H1 (cell line): ENCODE measurements at regions not wholly inside any gene's neighbourhood (a gene's known extent, or its start where the extent isn't known, plus 50 kb on each side); places are given as distances from the start of the nearest gene placed in this dataset.

ENCODE experiments used
- CTCF ChIA-PET: fragments of 300-600 bp; sonication (Branson Sonifier 250); formaldehyde crosslinking; loops from one replicate; lab custom pipeline; 2021; ENCODE audit not compliant: partially characterized antibody; lab: Charles Lee
- POLR2A ChIA-PET: fragments of 300-600 bp; sonication (Branson Sonifier 250); formaldehyde crosslinking; loops from one replicate; lab custom pipeline; 2021; ENCODE audit warnings: inconsistent platforms; ENCODE audit not compliant: partially characterized antibody; lab: Charles Lee
- DNase-seq, 2 experiments: peaks; one replicate each; pipeline versions ENCODE4 v3.0.0 to v3.0.0-alpha.2; 2010 to 2022; ENCODE audit warnings: low spot score in 2 of 2, low read depth in 1 of 2, mixed read lengths in 1 of 2
- FAIRE-seq: peaks from 2 replicates; lab custom pipeline; 2011; peaks lifted over from hg19 to GRCh38; lab: Jason Lieb, UNC
- H2AFZ ChIP-seq: 2 replicates; pipeline ENCODE4 v1.8.1; 2012; ENCODE audit warnings: low read length, inconsistent platforms
- H2AK5ac ChIP-seq: 2 replicates; pipeline ENCODE4 v1.6.1; 2013; ENCODE audit warnings: low read depth, low read length
- H2BK120ac ChIP-seq: replicated peaks from 2 replicates; pipeline ENCODE3; 2013; ENCODE audit warnings: low read depth, low read length, inconsistent platforms
- H2BK12ac ChIP-seq: 2 replicates; pipeline ENCODE4 v1.6.1; 2013; ENCODE audit warnings: low read depth, low read length
- H2BK15ac ChIP-seq: 2 replicates; pipeline ENCODE4 v1.6.1; 2013; ENCODE audit warnings: low read length
- H2BK20ac ChIP-seq: 2 replicates; pipeline ENCODE4 v1.6.1; 2013; ENCODE audit warnings: low read length
- H2BK5ac ChIP-seq: 2 replicates; pipeline ENCODE4 v1.6.1; 2013; ENCODE audit warnings: low read depth, low read length
- H3K14ac ChIP-seq: 2 replicates; pipeline ENCODE4 v1.6.1; 2013; ENCODE audit warnings: inconsistent platforms; ENCODE audit not compliant: insufficient read length
- H3K18ac ChIP-seq: 2 replicates; pipeline ENCODE4 v1.6.1; 2013; ENCODE audit warnings: low read length; ENCODE audit errors: extremely low read depth
- H3K23ac ChIP-seq: 2 replicates; pipeline ENCODE4 v1.6.1; 2013; ENCODE audit warnings: inconsistent platforms; ENCODE audit not compliant: insufficient read length
- H3K23me2 ChIP-seq: 2 replicates; pipeline ENCODE4 v1.6.1; 2013; ENCODE audit warnings: low read depth, low read length
- H3K27ac ChIP-seq: 2 replicates; pipeline ENCODE4 v1.6.1; 2011; ENCODE audit warnings: low read depth, low read length, inconsistent platforms
- H3K27me3 ChIP-seq, 4 experiments: replicated peaks in 1 of 4; 1 replicate in 1 of 4; 2 replicates in 3 of 4; pipeline versions ENCODE4 v1.6.1 to v1.8.1; 2011 to 2013; ENCODE audit warnings: low read length in 3 of 4, mild to moderate bottlenecking in 3 of 4, inconsistent platforms in 2 of 4, mixed read lengths in 2 of 4, moderate library complexity in 1 of 4; ENCODE audit not compliant: control insufficient read depth in 3 of 4, insufficient read depth in 3 of 4; ENCODE audit errors: extremely low read depth in 1 of 4
- H3K36me3 ChIP-seq, 4 experiments: 2 replicates each; pipeline versions ENCODE4 v1.6.1 to v1.8.1; 2011 to 2013; ENCODE audit warnings: mild to moderate bottlenecking in 4 of 4, low read length in 3 of 4, moderate library complexity in 2 of 4, control low read depth in 1 of 4, inconsistent platforms in 1 of 4; ENCODE audit not compliant: insufficient read depth in 4 of 4, control insufficient read depth in 2 of 4
- H3K4ac ChIP-seq: replicated peaks from 2 replicates; pipeline ENCODE3; 2013; ENCODE audit warnings: low read length, low read depth, mixed read lengths, inconsistent platforms; ENCODE audit not compliant: insufficient read length
- H3K4me1 ChIP-seq, 4 experiments: replicated peaks in 1 of 4; 1 replicate in 1 of 4; 2 replicates in 3 of 4; pipeline versions ENCODE4 v1.6.1 to v1.8.1; 2011 to 2013; ENCODE audit warnings: low read length in 3 of 4, inconsistent platforms in 2 of 4, mixed read lengths in 1 of 4; ENCODE audit not compliant: insufficient read depth in 4 of 4, control insufficient read depth in 3 of 4
- H3K4me2 ChIP-seq, 2 experiments: 2 replicates each; pipeline versions ENCODE4 v1.6.1 to v1.8.1; 2011 to 2013; ENCODE audit warnings: low read depth in 2 of 2, low read length in 2 of 2, control low read depth in 1 of 2, inconsistent platforms in 1 of 2, mild to moderate bottlenecking in 1 of 2; ENCODE audit not compliant: insufficient read depth in 1 of 2
- H3K4me3 ChIP-seq, 4 experiments: fragments of 200-600, 300-600 bp in 1 of 4; sonication (generic), shearing (Covaris generic), sonication (Bioruptor Twin) in 1 of 4; 2 replicates each; pipeline versions ENCODE4 v1.5.1 to v1.8.1; 2011 to 2016; ENCODE audit warnings: low read length in 4 of 4, low read depth in 3 of 4, control low read depth in 2 of 4, inconsistent platforms in 2 of 4, mild to moderate bottlenecking in 2 of 4, mixed read lengths in 1 of 4, moderate library complexity in 1 of 4; ENCODE audit not compliant: insufficient read depth in 2 of 4; ENCODE audit errors: extremely low read depth in 1 of 4
- H3K56ac ChIP-seq: replicated peaks from 2 replicates; pipeline ENCODE3; 2013; ENCODE audit warnings: low read depth, mild to moderate bottlenecking, mixed read lengths, low read length, inconsistent platforms; ENCODE audit not compliant: insufficient read length
- H3K79me1 ChIP-seq: 2 replicates; pipeline ENCODE4 v1.6.1; 2013; ENCODE audit warnings: low read depth, low read length, control low read depth
- H3K79me2 ChIP-seq, 2 experiments: 2 replicates each; pipeline versions ENCODE4 v1.6.1 to v1.8.1; 2012 to 2013; ENCODE audit warnings: low read length in 2 of 2, mild to moderate bottlenecking in 2 of 2, inconsistent platforms in 1 of 2; ENCODE audit not compliant: insufficient read depth in 2 of 2, control insufficient read depth in 1 of 2
- H3K9ac ChIP-seq, 4 experiments: replicated peaks in 1 of 4; 1 replicate in 1 of 4; 2 replicates in 3 of 4; pipeline versions ENCODE4 v1.6.1 to v1.8.1; 2011 to 2013; ENCODE audit warnings: low read depth in 3 of 4, low read length in 3 of 4, control low read depth in 2 of 4, mild to moderate bottlenecking in 2 of 4, moderate library complexity in 2 of 4, inconsistent platforms in 1 of 4; ENCODE audit errors: extremely low read depth in 1 of 4
- H3K9me3 ChIP-seq, 2 experiments: 2 replicates each; pipeline versions ENCODE4 v1.6.1 to v1.8.1; 2012 to 2013; ENCODE audit warnings: mild to moderate bottlenecking in 2 of 2, moderate library complexity in 2 of 2, control low read depth in 1 of 2, inconsistent platforms in 1 of 2, low read depth in 1 of 2, low read length in 1 of 2, mixed read lengths in 1 of 2; ENCODE audit not compliant: insufficient read depth in 2 of 2
- H4K20me1 ChIP-seq, 2 experiments: replicated peaks in 1 of 2; 2 replicates each; pipeline versions ENCODE3 to v1.8.1; 2011 to 2013; ENCODE audit warnings: inconsistent platforms in 2 of 2, low read length in 2 of 2, mild to moderate bottlenecking in 1 of 2; ENCODE audit not compliant: insufficient read depth in 2 of 2, control insufficient read depth in 1 of 2
- H4K5ac ChIP-seq: 2 replicates; pipeline ENCODE4 v1.6.1; 2013; ENCODE audit warnings: low read length, low read depth, mixed read lengths, inconsistent platforms; ENCODE audit not compliant: insufficient read length
- H4K8ac ChIP-seq: 2 replicates; pipeline ENCODE4 v1.8.0; 2013; ENCODE audit warnings: mild to moderate bottlenecking, moderate library complexity, low read length, inconsistent platforms; ENCODE audit not compliant: insufficient read depth; ENCODE audit errors: extremely low read depth
- H4K91ac ChIP-seq: replicated peaks from 2 replicates; pipeline ENCODE3; 2013; ENCODE audit warnings: low read length, mixed read lengths, inconsistent platforms; ENCODE audit not compliant: insufficient read length
- BRCA1 ChIP-seq: IDR thresholded peaks from 2 replicates; pipeline ENCODE4 v1.6.1; 2012; ENCODE audit warnings: low read depth, low read length, improper control_type of control experiment
- CREB1 ChIP-seq: IDR thresholded peaks from 2 replicates; pipeline ENCODE4 v1.6.1; 2012; ENCODE audit warnings: inconsistent platforms
- KDM1A ChIP-seq: fragments of 200-600, 300-600 bp; sonication (generic); IDR thresholded peaks from 2 replicates; pipeline ENCODE4 v1.7.1; 2016; ENCODE audit warnings: mild to moderate bottlenecking, low read length, borderline replicate concordance
- PHF8 ChIP-seq: fragments of 200-600 bp; sonication (generic); conservative IDR thresholded peaks from 2 replicates; pipeline ENCODE4 v1.7.1; 2012; ENCODE audit warnings: low read depth, mild to moderate bottlenecking, inconsistent platforms, low read length, moderate library complexity
- POLR2A ChIP-seq, 2 experiments: IDR thresholded peaks; 1 replicate in 1 of 2; 2 replicates in 1 of 2; pipeline ENCODE4 v1.6.1; 2011; ENCODE audit warnings: low read depth in 2 of 2, low read length in 2 of 2, mild to moderate bottlenecking in 2 of 2; ENCODE audit errors: control extremely low read depth in 1 of 2
- POU5F1 ChIP-seq: IDR thresholded peaks from 2 replicates; pipeline ENCODE4 v1.6.1; 2011; ENCODE audit warnings: low read depth, mild to moderate bottlenecking, low read length, moderate library complexity
- RFX5 ChIP-seq: IDR thresholded peaks from 2 replicates; pipeline ENCODE4 v1.6.1; 2011; ENCODE audit warnings: low read depth, low read length, improper control_type of control experiment, borderline replicate concordance
- RNF2 ChIP-seq: fragments of 200-900, 300-1000 bp; sonication (generic); IDR thresholded peaks from 2 replicates; pipeline ENCODE4 v1.7.1; 2016; ENCODE audit warnings: borderline replicate concordance, low read depth, mild to moderate bottlenecking, antibody characterized with exemption, low read length; ENCODE audit not compliant: poor library complexity, severe bottlenecking; ENCODE audit errors: missing control alignments
- SAP30 ChIP-seq: fragments of 300-600 bp; sonication (generic); IDR thresholded peaks from 2 replicates; pipeline ENCODE4 v1.7.1; 2012; ENCODE audit warnings: low read length, moderate library complexity, mild to moderate bottlenecking, inconsistent platforms; ENCODE audit not compliant: insufficient read depth, insufficient replicate concordance
- SP1 ChIP-seq: IDR thresholded peaks from 2 replicates; pipeline ENCODE4 v1.6.1; 2011; ENCODE audit warnings: low read depth, low read length
- WGBS, 2 experiments: shearing (Covaris generic) in 1 of 2; methylation state at CpG; one replicate each; pipeline versions ENCODE4 v1.1.6 to v1.1.7; 2013 to 2015; ENCODE audit warnings: low lambda C conversion rate in 2 of 2, mixed read lengths in 2 of 2, inconsistent platforms in 1 of 2, low coverage in 1 of 2, missing lambda C conversion rate in 1 of 2; ENCODE audit not compliant: insufficient replicate concordance in 2 of 2, insufficient coverage in 1 of 2, insufficient read length in 1 of 2; ENCODE audit errors: extremely low coverage in 1 of 2, missing lambda C conversion rate in 1 of 2; 5-methylcytosine and 5-hydroxymethylcytosine counted together
- TF ChIP-seq, protein P1 (sequence below), 3 experiments: IDR thresholded peaks; 1 replicate in 2 of 3; 2 replicates in 1 of 3; pipeline versions ENCODE4 v1.5.1 to v1.6.1; 2011; ENCODE audit warnings: low read length in 3 of 3, mild to moderate bottlenecking in 3 of 3, inconsistent platforms in 2 of 3, low read depth in 1 of 3, moderate library complexity in 1 of 3; ENCODE audit not compliant: insufficient read depth in 1 of 3; ENCODE audit errors: control extremely low read depth in 1 of 3

DNA sequence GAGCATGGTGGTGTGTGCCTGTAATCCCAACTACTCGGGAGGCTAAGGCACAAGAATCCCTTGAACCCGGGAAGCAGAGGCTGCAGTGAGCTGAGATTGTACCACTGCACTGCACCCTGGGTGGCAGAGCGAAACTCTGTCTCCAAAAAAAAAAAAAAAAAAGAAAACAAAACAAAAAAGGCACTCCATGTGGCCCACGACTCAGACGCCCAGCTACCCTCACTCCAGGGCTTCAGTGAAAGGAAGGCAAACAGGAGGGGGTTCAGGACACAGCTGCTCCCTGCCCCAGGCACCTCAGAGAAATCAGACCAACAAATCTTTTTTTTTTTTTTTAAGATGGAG lies 91.7 kb downstream of the LITAF start:
- Histone ChIP-seq H3K4me1 (peaks cover 8 to 36% (median 16%) of the 10 kb centered on the region in 4 experiments), H2AFZ (no peak overlapping the region), H3K9ac (no peak overlapping the region), H3K56ac (no peak overlapping the region), H2BK20ac (0 out of 2 replicates have a peak overlapping the region, but pooled peaks have one; percentile 92), H3K23ac (no peak overlapping the region), H3K79me2 (peaks cover 0 to 3% of the 10 kb centered on the region in 2 experiments; a peak in 1 of 4 replicates), H2BK120ac (no peak overlapping the region), H3K9me3 (0 out of 4 replicates have a peak, but pooled peaks cover 0 to 3% of the 10 kb centered on the region in 2 experiments), H3K27me3 (no peaks in the 10 kb centered on the region), H3K4me3 (no peak overlapping the region), H4K20me1 (no peaks in the 10 kb centered on the region), H2BK5ac (peak overlapping the region; percentile 80; the same call in 1 of the 2 replicates), H2BK15ac (no peak overlapping the region), H3K4me2 (no peak overlapping the region), H3K23me2 (peaks cover 7% of the 10 kb centered on the region), H3K18ac (peak overlapping the region; percentile 73), H2BK12ac (0 out of 2 replicates have a peak overlapping the region, but pooled peaks have one; percentile 70), H3K4ac (no peak overlapping the region), H2AK5ac (no peak overlapping the region), H4K91ac (no peak overlapping the region), H3K27ac (no peak overlapping the region), H3K14ac (no peak overlapping the region), H4K8ac (no peak overlapping the region), H4K5ac (no peak overlapping the region), H3K36me3 (peaks cover 0 to 7% (median 0%) of the 10 kb centered on the region in 4 experiments; a peak in 1 of 8 replicates), H3K79me1 (no peaks in the 10 kb centered on the region; the same call in none of the 2 replicates)
- POLR2A ChIA-PET, result interaction anchor here (0.6 to 0.8 kb wide), 2 partner anchors 8 to 137 kb away, joined by 4 to 5 read pairs; no protein-coding TSS in a partner anchor
- FAIRE-seq (no peak), DNase-seq (no peak)
- 77% methylated on average over 2 of the region's 5 CpGs; no CpG with 5 or more reads in 1 of the 2 experiments for WGBS, 2 experiments
- CTCF ChIA-PET, result interaction anchor here (0.6 to 1.5 kb wide), 7 partner anchors 12 to 146 kb away, joined by 3 to 11 read pairs (median 4); no protein-coding TSS in a partner anchor
- TF ChIP-seq, protein P1, sequence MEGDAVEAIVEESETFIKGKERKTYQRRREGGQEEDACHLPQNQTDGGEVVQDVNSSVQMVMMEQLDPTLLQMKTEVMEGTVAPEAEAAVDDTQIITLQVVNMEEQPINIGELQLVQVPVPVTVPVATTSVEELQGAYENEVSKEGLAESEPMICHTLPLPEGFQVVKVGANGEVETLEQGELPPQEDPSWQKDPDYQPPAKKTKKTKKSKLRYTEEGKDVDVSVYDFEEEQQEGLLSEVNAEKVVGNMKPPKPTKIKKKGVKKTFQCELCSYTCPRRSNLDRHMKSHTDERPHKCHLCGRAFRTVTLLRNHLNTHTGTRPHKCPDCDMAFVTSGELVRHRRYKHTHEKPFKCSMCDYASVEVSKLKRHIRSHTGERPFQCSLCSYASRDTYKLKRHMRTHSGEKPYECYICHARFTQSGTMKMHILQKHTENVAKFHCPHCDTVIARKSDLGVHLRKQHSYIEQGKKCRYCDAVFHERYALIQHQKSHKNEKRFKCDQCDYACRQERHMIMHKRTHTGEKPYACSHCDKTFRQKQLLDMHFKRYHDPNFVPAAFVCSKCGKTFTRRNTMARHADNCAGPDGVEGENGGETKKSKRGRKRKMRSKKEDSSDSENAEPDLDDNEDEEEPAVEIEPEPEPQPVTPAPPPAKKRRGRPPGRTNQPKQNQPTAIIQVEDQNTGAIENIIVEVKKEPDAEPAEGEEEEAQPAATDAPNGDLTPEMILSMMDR (IDR thresholded peaks at IDR 0.05; ENCODE audit: control extremely low read depth in 1 of 3, insufficient read depth in 1 of 3, low read depth in 1 of 3, low read length in 3 of 3), result no peak
- TF ChIP-seq SAP30 (no peak), SP1 (no peak), POU5F1 (no peak), KDM1A (no peak), POLR2A (IDR thresholded peaks at IDR 0.05; ENCODE audit: control extremely low read depth in 1 of 2, low read depth in 2 of 2, low read length in 2 of 2) (no peak), CREB1 (no peak), RNF2 (no peak), BRCA1 (no peak), PHF8 (no peak), RFX5 (no peak)
